ENCODE measurements at regions not wholly inside any gene's neighbourhood (a gene's known extent, or its start where the extent isn't known, plus 50 kb on each side); places are given as distances from the start of the nearest gene placed in this dataset.

GRCh38 chr5:158354958-158355357, 496.0 kb upstream of the CLINT1 start:
- no peaks in the 10 kb centered on the region for H3K27me3 ChIP-seq
- H3K4me3 ChIP-seq = no peak overlapping the region
- TF ChIP-seq CTCF (IDR thresholded peaks at IDR 0.05) = no peak
- no peak overlapping the region for H3K9ac ChIP-seq (ENCODE audit: low read depth in 2 of 2, low read length in 2 of 2)
- no peak for DNase-seq
- H3K9me3 ChIP-seq = no peaks in the 10 kb centered on the region
- intact Hi-C loops (cut with DNase I) = no loop called here
- H3K4me1 ChIP-seq = no peaks in the 10 kb centered on the region
- no peak overlapping the region for H3K27ac ChIP-seq
- no peaks in the 10 kb centered on the region for H3K36me3 ChIP-seq

- Histone ChIP-seq H3K9me3 (no peaks in the 10 kb centered on the region), H3K4me3 (no peak overlapping the region), H3K27ac (no peak overlapping the region), H3K9ac (ENCODE audit: low read depth in 2 of 2, low read length in 2 of 2) (no peak overlapping the region), H3K27me3 (no peaks in the 10 kb centered on the region), H3K4me1 (no peaks in the 10 kb centered on the region), H3K36me3 (no peaks in the 10 kb centered on the region)
- intact Hi-C loops (cut with DNase I) = no loop called here
- DNase-seq = no peak
- no peak for TF ChIP-seq CTCF (IDR thresholded peaks at IDR 0.05)
These were observed 492.7 kb upstream of the CLINT1 start for GRCh38 chr5:158351485-158352125.

- no peak for TF ChIP-seq CTCF (IDR thresholded peaks at IDR 0.05)
- Histone ChIP-seq H3K27me3 (no peaks in the 10 kb centered on the region), H3K9ac (ENCODE audit: low read depth in 2 of 2, low read length in 2 of 2) (no peak overlapping the region), H3K36me3 (no peaks in the 10 kb centered on the region), H3K9me3 (no peaks in the 10 kb centered on the region), H3K4me3 (no peak overlapping the region), H3K27ac (no peak overlapping the region), H3K4me1 (no peaks in the 10 kb centered on the region)
- DNase-seq = no peak
- intact Hi-C loops (cut with DNase I) = no loop called here
These were observed 491.0 kb upstream of the CLINT1 start for GRCh38 chr5:158349987-158350386.

- Histone ChIP-seq H3K36me3 (no peaks in the 10 kb centered on the region), H3K27ac (no peak overlapping the region), H3K4me1 (no peaks in the 10 kb centered on the region), H3K9me3 (no peaks in the 10 kb centered on the region), H3K9ac (ENCODE audit: low read depth in 2 of 2, low read length in 2 of 2) (no peak overlapping the region), H3K27me3 (no peaks in the 10 kb centered on the region), H3K4me3 (no peak overlapping the region)
- intact Hi-C loops (cut with DNase I) = no loop called here
- DNase-seq = no peak
- no peak for TF ChIP-seq CTCF (IDR thresholded peaks at IDR 0.05)
These were observed 485.4 kb upstream of the CLINT1 start for GRCh38 chr5:158344376-158344775.

- H3K36me3 ChIP-seq = no peaks in the 10 kb centered on the region
- no peaks in the 10 kb centered on the region for H3K27me3 ChIP-seq
- no peak overlapping the region for H3K4me3 ChIP-seq
- TF ChIP-seq CTCF (IDR thresholded peaks at IDR 0.05) = no peak
- no peak for DNase-seq
- H3K9ac ChIP-seq (ENCODE audit: low read depth in 2 of 2, low read length in 2 of 2) = no peak overlapping the region
- intact Hi-C loops (cut with DNase I) = no loop called here
- no peaks in the 10 kb centered on the region for H3K9me3 ChIP-seq
- no peaks in the 10 kb centered on the region for H3K4me1 ChIP-seq
- no peak overlapping the region for H3K27ac ChIP-seq
These were observed 481.7 kb upstream of the CLINT1 start for GRCh38 chr5:158340608-158341007.

All from colonic mucosa (tissue), 4 donors.